MM.1S (cell line): ENCODE measurements at regions not wholly inside any gene's neighbourhood (a gene's known extent, or its start where the extent isn't known, plus 50 kb on each side); places are given as distances from the start of the nearest gene placed in this dataset.

ENCODE experiments used
- EZH2 ChIP-seq: fragments of 300-600 bp; sonication (generic); optimal IDR thresholded peaks from 2 replicates; pipeline ENCODE3; 2017; ENCODE audit warnings: low read depth, mild to moderate bottlenecking, antibody characterized with exemption, low read length, mixed read lengths
- TF ChIP-seq, protein P1 (sequence below): fragments of 300-600 bp; sonication (generic); IDR thresholded peaks from 2 replicates; pipeline ENCODE4 v1.5.1; 2016; ENCODE audit warnings: antibody characterized with exemption, low read length, mixed read lengths

DNA sequence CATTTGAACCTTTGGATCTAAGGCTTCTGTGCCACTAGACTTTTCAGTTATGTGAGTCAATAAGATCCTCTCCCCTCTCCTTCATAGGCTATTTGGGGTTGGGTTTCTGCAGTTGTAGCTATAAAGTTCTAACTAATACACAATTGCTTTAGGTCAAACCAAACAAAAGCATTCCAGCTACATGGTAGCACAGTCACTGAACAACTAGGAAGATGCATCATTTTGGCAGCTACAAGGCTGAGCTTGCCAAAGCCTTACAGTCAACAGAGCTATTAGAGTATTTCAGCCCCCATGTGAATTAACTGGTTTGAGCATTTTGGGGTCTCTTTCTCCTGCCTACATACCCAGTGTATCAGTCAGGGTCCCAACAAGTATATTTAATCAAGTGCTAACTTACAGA is 234.6 kb downstream of the ZNF608 start:
- TF ChIP-seq, protein P1, sequence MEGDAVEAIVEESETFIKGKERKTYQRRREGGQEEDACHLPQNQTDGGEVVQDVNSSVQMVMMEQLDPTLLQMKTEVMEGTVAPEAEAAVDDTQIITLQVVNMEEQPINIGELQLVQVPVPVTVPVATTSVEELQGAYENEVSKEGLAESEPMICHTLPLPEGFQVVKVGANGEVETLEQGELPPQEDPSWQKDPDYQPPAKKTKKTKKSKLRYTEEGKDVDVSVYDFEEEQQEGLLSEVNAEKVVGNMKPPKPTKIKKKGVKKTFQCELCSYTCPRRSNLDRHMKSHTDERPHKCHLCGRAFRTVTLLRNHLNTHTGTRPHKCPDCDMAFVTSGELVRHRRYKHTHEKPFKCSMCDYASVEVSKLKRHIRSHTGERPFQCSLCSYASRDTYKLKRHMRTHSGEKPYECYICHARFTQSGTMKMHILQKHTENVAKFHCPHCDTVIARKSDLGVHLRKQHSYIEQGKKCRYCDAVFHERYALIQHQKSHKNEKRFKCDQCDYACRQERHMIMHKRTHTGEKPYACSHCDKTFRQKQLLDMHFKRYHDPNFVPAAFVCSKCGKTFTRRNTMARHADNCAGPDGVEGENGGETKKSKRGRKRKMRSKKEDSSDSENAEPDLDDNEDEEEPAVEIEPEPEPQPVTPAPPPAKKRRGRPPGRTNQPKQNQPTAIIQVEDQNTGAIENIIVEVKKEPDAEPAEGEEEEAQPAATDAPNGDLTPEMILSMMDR: no peak
- no peak for TF ChIP-seq EZH2
